Spleen (tissue), 7 donors: ENCODE measurements at regions not wholly inside any gene's neighbourhood (a gene's known extent, or its start where the extent isn't known, plus 50 kb on each side); places are given as distances from the start of the nearest gene placed in this dataset.

Experiments
- POLR2AphosphoS5 ChIP-seq, 3 donors: sonication (generic); formaldehyde crosslinking; IDR thresholded peaks; one replicate each; pipeline ENCODE4 v1.5.1; 2017; ENCODE audit warnings: antibody characterized with exemption in 3 of 3
- TF ChIP-seq, protein P1 (sequence below), 11 experiments: fragments of 200-600 bp in 7 of 11; fragments of 450-650 bp in 4 of 11; sonication (generic) in 4 of 11; IDR thresholded peaks in 8 of 11; conservative IDR thresholded peaks in 3 of 11; 1 replicate in 7 of 11; 2 replicates in 4 of 11; pipeline versions ENCODE4 v1.4.0 to v1.8.0; 2016 to 2021; ENCODE audit warnings: antibody characterized with exemption in 11 of 11, inconsistent platforms in 4 of 11, mild to moderate bottlenecking in 1 of 11
- donor health status: DM: no; HTN: no; CAD: no; lungs with moderate emphysema.
- donor health status: DM: no; HTN: no; CAD: no.
- donor health status: DM: no; HTN: no; CAD: no.

GRCh38 chr14:34081576-34082136, 130.8 kb upstream of the EGLN3 start:
- TF ChIP-seq, protein P1, sequence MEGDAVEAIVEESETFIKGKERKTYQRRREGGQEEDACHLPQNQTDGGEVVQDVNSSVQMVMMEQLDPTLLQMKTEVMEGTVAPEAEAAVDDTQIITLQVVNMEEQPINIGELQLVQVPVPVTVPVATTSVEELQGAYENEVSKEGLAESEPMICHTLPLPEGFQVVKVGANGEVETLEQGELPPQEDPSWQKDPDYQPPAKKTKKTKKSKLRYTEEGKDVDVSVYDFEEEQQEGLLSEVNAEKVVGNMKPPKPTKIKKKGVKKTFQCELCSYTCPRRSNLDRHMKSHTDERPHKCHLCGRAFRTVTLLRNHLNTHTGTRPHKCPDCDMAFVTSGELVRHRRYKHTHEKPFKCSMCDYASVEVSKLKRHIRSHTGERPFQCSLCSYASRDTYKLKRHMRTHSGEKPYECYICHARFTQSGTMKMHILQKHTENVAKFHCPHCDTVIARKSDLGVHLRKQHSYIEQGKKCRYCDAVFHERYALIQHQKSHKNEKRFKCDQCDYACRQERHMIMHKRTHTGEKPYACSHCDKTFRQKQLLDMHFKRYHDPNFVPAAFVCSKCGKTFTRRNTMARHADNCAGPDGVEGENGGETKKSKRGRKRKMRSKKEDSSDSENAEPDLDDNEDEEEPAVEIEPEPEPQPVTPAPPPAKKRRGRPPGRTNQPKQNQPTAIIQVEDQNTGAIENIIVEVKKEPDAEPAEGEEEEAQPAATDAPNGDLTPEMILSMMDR (IDR thresholded peaks at IDR 0.05 in 8 of 11, conservative IDR thresholded peaks at IDR 0.05 in 3 of 11): no peak
- no peak for TF ChIP-seq POLR2AphosphoS5 (IDR thresholded peaks at IDR 0.05)
